Upper lobe of right lung (tissue), 1 donor: ENCODE measurements at regions not wholly inside any gene's neighbourhood (a gene's known extent, or its start where the extent isn't known, plus 50 kb on each side); places are given as distances from the start of the nearest gene placed in this dataset.
"Not testable (repeated sequence)": the region's sequence is repeated elsewhere in the genome, so short reads cannot be mapped to it uniquely, and the experiment has no call there.

ENCODE experiments used
- ATAC-seq: fragments of 200-7000 bp; cut with Tn5 transposase; one replicate; pipeline ENCODE4 v1.9.1; 2020; ENCODE audit warnings: mild to moderate bottlenecking, moderate library complexity
- DNase-seq: peaks from one replicate; pipeline ENCODE4 v3.0.0-alpha.2; 2020
- H3K27ac ChIP-seq: fragments of 200-600 bp; one replicate; pipeline ENCODE4 v1.8.0; 2022
- H3K27me3 ChIP-seq: fragments of 200-600 bp; one replicate; pipeline ENCODE4 v1.8.0; 2022; ENCODE audit warnings: mild to moderate bottlenecking
- H3K36me3 ChIP-seq: fragments of 200-600 bp; one replicate; pipeline ENCODE4 v1.8.0; 2022
- H3K4me1 ChIP-seq: fragments of 200-600 bp; one replicate; pipeline ENCODE4 v1.8.0; 2022
- H3K4me3 ChIP-seq: fragments of 200-600 bp; one replicate; pipeline ENCODE4 v1.8.0; 2022; ENCODE audit warnings: mild to moderate bottlenecking
- H3K9me3 ChIP-seq: fragments of 200-600 bp; one replicate; pipeline ENCODE4 v1.8.0; 2022
- CTCF ChIP-seq: fragments of 200-600 bp; IDR thresholded peaks from one replicate; pipeline ENCODE4 v1.8.0; 2022; ENCODE audit warnings: antibody characterized with exemption
- intact Hi-C: fragments of 100-400 bp; cut with DNase I; formaldehyde crosslinking; loops from one replicate; pipeline ENCODE4 v1.11.0; 2022
- donor health status: DM: no; HTN: yes; CAD: no; lungs with severe emphysema.

GRCh38 chr14:106094654-106095189 is 568.3 kb downstream of the TMEM121 start:
- no peak for TF ChIP-seq CTCF
- Histone ChIP-seq H3K27me3 (no peaks in the 10 kb centered on the region), H3K36me3 (no peaks in the 10 kb centered on the region), H3K27ac (no peak overlapping the region), H3K4me3 (no peak overlapping the region), H3K4me1 (no peaks in the 10 kb centered on the region), H3K9me3 (no peaks in the 10 kb centered on the region)
- ATAC-seq (no peak), DNase-seq (no peak)
- intact Hi-C loops, result no loop called here

DNA sequence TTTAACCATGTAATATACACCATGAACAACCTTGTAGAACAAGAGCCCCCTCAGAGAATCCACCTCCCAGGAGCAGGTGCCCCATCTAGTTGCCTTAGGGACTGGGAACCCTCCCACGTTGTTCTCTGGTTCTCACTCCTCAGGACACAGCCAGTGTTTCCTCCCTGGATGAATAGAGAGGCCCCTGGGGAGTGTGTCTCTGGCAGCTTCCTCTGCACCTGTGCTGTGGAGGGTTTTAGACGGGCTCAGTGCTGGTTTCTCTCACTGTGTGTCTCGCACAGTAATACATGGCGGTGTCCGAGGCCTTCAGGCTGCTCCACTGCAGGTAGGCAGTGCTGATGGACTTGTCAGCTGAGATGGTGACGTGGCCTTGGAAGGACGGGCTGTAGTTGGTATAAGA is 581.3 kb downstream of the TMEM121 start:
- Histone ChIP-seq H3K4me3 (no peak overlapping the region), H3K36me3 (no peaks in the 10 kb centered on the region), H3K27me3 (no peaks in the 10 kb centered on the region), H3K4me1 (no peaks in the 10 kb centered on the region), H3K27ac (no peak overlapping the region), H3K9me3 (no peaks in the 10 kb centered on the region)
- no peak for TF ChIP-seq CTCF
- ATAC-seq, result no peak
- intact Hi-C loops, result no loop called here
- no peak for DNase-seq

GRCh38 chr14:106109337-106109736 is 583.0 kb downstream of the TMEM121 start:
- H3K9me3 ChIP-seq, result no peaks in the 10 kb centered on the region
- no peaks in the 10 kb centered on the region for H3K4me1 ChIP-seq
- ATAC-seq (no peak), DNase-seq (no peak)
- H3K36me3 ChIP-seq, result no peaks in the 10 kb centered on the region
- no peak for TF ChIP-seq CTCF
- intact Hi-C loops, result no loop called here
- no peak overlapping the region for H3K27ac ChIP-seq
- H3K4me3 ChIP-seq, result no peak overlapping the region
- H3K27me3 ChIP-seq, result no peaks in the 10 kb centered on the region

DNA sequence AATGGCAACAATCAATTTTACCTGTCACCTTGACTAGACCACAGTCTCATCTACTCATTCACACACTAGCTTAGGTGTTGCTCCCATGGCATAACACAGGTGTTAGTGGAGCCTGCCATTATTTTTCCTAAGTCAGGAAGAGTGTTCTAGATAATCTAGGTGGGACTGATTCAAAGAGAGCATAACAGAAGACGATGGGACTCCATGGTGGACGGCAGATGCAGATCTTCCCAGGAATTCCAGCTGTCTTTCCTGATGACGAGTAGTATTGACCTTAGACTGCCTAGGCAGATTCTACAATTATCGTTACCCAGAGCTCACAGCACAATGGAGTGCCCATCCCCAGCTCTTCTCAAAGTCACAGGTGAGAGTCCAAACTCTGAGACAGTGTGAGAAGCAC is 589.0 kb downstream of the TMEM121 start:
- TF ChIP-seq CTCF, result no peak
- H3K4me3 ChIP-seq, result no peak overlapping the region
- no peak for ATAC-seq

DNA sequence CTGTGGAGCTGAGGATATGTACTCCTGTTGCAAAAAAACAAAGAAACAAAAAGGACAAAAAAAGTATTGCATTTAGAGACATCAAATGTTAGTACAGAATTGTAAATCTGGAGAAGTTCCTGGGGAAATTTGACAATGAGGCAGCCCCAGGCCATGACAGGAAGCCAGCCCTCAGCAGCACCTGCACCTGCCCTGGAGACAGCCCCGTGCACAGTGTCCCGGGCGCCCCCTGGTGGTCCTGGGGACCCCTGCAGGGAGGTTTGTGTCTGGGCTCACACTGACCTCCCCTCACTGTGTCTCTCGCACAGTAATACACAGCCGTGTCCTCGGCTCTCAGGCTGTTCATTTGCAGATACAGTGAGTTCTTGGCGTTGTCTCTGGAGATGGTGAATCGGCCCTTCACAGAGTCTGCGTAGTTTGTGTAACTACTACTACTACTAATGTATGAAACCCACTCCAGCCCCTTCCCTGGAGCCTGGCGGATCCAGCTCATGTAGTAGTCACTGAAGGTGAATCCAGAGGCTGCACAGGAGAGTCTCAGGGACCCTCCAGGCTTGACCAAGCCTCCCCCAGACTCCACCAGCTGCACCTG is 590.1 kb downstream of the TMEM121 start:
- H3K4me1 ChIP-seq, H3K4me3 ChIP-seq, H3K9me3 ChIP-seq, H3K36me3 ChIP-seq, DNase-seq, intact Hi-C loops, ATAC-seq, H3K27ac ChIP-seq: not testable (repeated sequence)
- peaks cover 23% of the 10 kb centered on the region for H3K27me3 ChIP-seq

More for the DNA sequence above, 589.0 kb downstream of the TMEM121 start:
- H3K27ac ChIP-seq, result no peak overlapping the region
- intact Hi-C loops, result no loop called here
- peaks cover 18% of the 10 kb centered on the region for H3K27me3 ChIP-seq
- no peaks in the 10 kb centered on the region for H3K9me3 ChIP-seq
- no peaks in the 10 kb centered on the region for H3K36me3 ChIP-seq
- no peak for DNase-seq
- H3K4me1 ChIP-seq, result no peaks in the 10 kb centered on the region

DNA sequence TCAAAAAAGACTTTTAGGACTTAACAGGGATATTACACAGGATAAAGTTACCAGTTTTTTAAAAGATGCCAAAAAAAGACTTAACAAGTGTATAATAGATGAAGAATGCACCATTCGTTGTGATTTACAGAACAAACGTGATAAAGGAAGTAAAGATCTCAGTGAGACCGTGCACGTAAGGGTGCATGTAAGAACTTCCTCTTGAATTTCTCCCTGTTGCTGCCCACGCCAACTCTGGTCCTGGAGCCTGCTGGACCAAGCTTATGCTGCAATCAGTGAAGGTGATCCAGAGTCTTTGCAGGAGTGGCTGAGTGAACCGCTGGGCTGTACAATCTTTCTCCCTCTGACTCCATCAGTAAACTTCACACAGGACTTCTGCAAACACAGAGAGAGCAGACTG is 593.7 kb downstream of the TMEM121 start:
- Histone ChIP-seq H3K27me3 (peaks cover 23% of the 10 kb centered on the region), H3K9me3 (no peaks in the 10 kb centered on the region), H3K27ac (no peak overlapping the region), H3K4me3 (no peak overlapping the region), H3K4me1 (no peaks in the 10 kb centered on the region), H3K36me3 (no peaks in the 10 kb centered on the region)
- DNase-seq (no peak), ATAC-seq (peak; percentile 41)
- intact Hi-C loops, result no loop called here
- no peak for TF ChIP-seq CTCF
